NCI-H345 treated with DMSO at 0.1 percent for 48 hours (cell line): ENCODE measurements at regions not wholly inside any gene's neighbourhood (a gene's known extent, or its start where the extent isn't known, plus 50 kb on each side); places are given as distances from the start of the nearest gene placed in this dataset.
"Not testable (repeated sequence)": the region's sequence is repeated elsewhere in the genome, so short reads cannot be mapped to it uniquely, and the experiment has no call there.

Experiments
- DNase-seq: peaks from one replicate; lab custom pipeline; 2025; ENCODE audit not compliant: unreplicated experiment; lab: John Stamatoyannopoulos, UW

GRCh38 chr3:21894459-21895340 is 143.7 kb upstream of the ZNF385D start:
- DNase-seq, result no peak

- no peak for DNase-seq
Measured at GRCh38 chr3:21898316-21898715, 147.3 kb upstream of the ZNF385D start.

GRCh38 chr3:21901484-21901883 is 150.5 kb upstream of the ZNF385D start:
- DNase-seq, result no peak

- no peak for DNase-seq
Measured at GRCh38 chr3:21902956-21903355, 151.9 kb upstream of the ZNF385D start.

- DNase-seq, result no peak
Measured at GRCh38 chr3:21909096-21909495, 158.1 kb upstream of the ZNF385D start.

- no peak for DNase-seq
Measured at GRCh38 chr3:21912711-21913110, 161.7 kb upstream of the ZNF385D start.

GRCh38 chr3:21913791-21914190 is 162.8 kb upstream of the ZNF385D start:
- DNase-seq, result no peak

GRCh38 chr3:21914451-21914850 is 163.4 kb upstream of the ZNF385D start:
- DNase-seq, result no peak

- no peak for DNase-seq
Measured at GRCh38 chr3:21919383-21919782, 168.4 kb upstream of the ZNF385D start.

- no peak for DNase-seq
Measured at GRCh38 chr3:21920421-21920861, 169.4 kb upstream of the ZNF385D start.

GRCh38 chr3:21923156-21923555 is 172.1 kb upstream of the ZNF385D start:
- not testable (repeated sequence) for DNase-seq

GRCh38 chr3:21927261-21927660 is 176.3 kb upstream of the ZNF385D start:
- DNase-seq, result no peak

GRCh38 chr3:21934591-21934990 is 183.6 kb upstream of the ZNF385D start:
- no peak for DNase-seq

- DNase-seq, result no peak
Measured at GRCh38 chr3:21936207-21936606, 185.2 kb upstream of the ZNF385D start.

- no peak for DNase-seq
Measured at GRCh38 chr3:21938267-21938681, 187.3 kb upstream of the ZNF385D start.

- DNase-seq, result no peak
Measured at GRCh38 chr3:21942328-21942727, 191.3 kb upstream of the ZNF385D start.

- DNase-seq, result no peak
Measured at GRCh38 chr3:21944251-21944650, 193.2 kb upstream of the ZNF385D start.

GRCh38 chr3:21952856-21953255 is 201.8 kb upstream of the ZNF385D start:
- no peak for DNase-seq

GRCh38 chr3:21954709-21955108 is 203.7 kb upstream of the ZNF385D start:
- no peak for DNase-seq

GRCh38 chr3:21955406-21955805 is 204.4 kb upstream of the ZNF385D start:
- no peak for DNase-seq

- no peak for DNase-seq
Measured at GRCh38 chr3:21960033-21960432, 209.0 kb upstream of the ZNF385D start.

- no peak for DNase-seq
Measured at GRCh38 chr3:21962456-21962855, 211.4 kb upstream of the ZNF385D start.

- DNase-seq, result not testable (repeated sequence)
Measured at GRCh38 chr3:21966457-21966856, 215.4 kb upstream of the ZNF385D start.
